HCT116 (cell line): ENCODE measurements at regions not wholly inside any gene's neighbourhood (a gene's known extent, or its start where the extent isn't known, plus 50 kb on each side); places are given as distances from the start of the nearest gene placed in this dataset.

Experiments
- ATAC-seq: fragments of 200-7000 bp; cut with Tn5 transposase; 2 replicates; pipeline ENCODE4 v1.9.1; 2020; ENCODE audit warnings: mild to moderate bottlenecking, moderate library complexity
- BruUV-seq: library from RNA; stranded (reverse); fragments of 400-500 nt; replicated peaks from 2 replicates; lab custom pipeline; 2021; lab: Mats Ljungman, UMichigan
- CTCF ChIA-PET: fragments of 300-600 bp; sonication (Branson Sonifier 250); formaldehyde crosslinking; loops from one replicate; lab custom pipeline; 2021; ENCODE audit warnings: antibody characterized with exemption; lab: Charles Lee
- POLR2A ChIA-PET: fragments of 300-600, 350-600 bp; sonication (Branson Sonifier 250); formaldehyde crosslinking; loops from one replicate; lab custom pipeline; 2021; ENCODE audit warnings: antibody characterized with exemption; lab: Charles Lee
- RAD21 ChIA-PET, 2 experiments: fragments of 300-600 bp; sonication (Branson Sonifier 250); formaldehyde crosslinking; loops; one replicate each; lab custom pipeline; 2023; ENCODE audit warnings: low total read pairs in 2 of 2; ENCODE audit not compliant: uncharacterized antibody in 2 of 2, unreplicated experiment in 2 of 2, low non-redundant PET in 1 of 2; lab: Charles Lee
- DNase-seq: peaks from one replicate; pipeline ENCODE4 v3.0.0-alpha.2; 2010; ENCODE audit warnings: low read depth, low spot score
- H2AFZ ChIP-seq: fragments of 200-600 bp; shearing (Covaris generic), sonication (generic); 2 replicates; pipeline ENCODE4 v1.6.1; 2017; ENCODE audit warnings: low read depth, mixed run types, mixed read lengths, antibody characterized with exemption, low read length; ENCODE audit not compliant: poor library complexity, severe bottlenecking
- H3K27ac ChIP-seq: 2 replicates; pipeline ENCODE4 v1.5.1; 2012; ENCODE audit warnings: low read depth, low read length
- H3K27me3 ChIP-seq: fragments of 200-600 bp; sonication (generic); 2 replicates; pipeline ENCODE4 v1.6.1; 2016; ENCODE audit warnings: mixed run types, low read length, mixed read lengths; ENCODE audit not compliant: insufficient read depth
- H3K36me3 ChIP-seq, 2 experiments: fragments of 200-500 bp in 1 of 2; fragments of 200-600 bp in 1 of 2; sonication (Bioruptor generic) in 1 of 2; sonication (generic) in 1 of 2; 2 replicates each; pipeline versions ENCODE4 v1.5.1 to v1.6.1; 2014 to 2016; ENCODE audit warnings: low read length in 2 of 2, inconsistent platforms in 1 of 2, mixed read lengths in 1 of 2, mixed run types in 1 of 2; ENCODE audit not compliant: insufficient read depth in 2 of 2, control insufficient read depth in 1 of 2
- H3K4me1 ChIP-seq, 2 experiments: fragments of 200-600 bp in 1 of 2; sonication (generic) in 1 of 2; 2 replicates each; pipeline versions ENCODE4 v1.5.1 to v1.6.1; 2012 to 2017; ENCODE audit warnings: low read length in 2 of 2, inconsistent platforms in 1 of 2, mild to moderate bottlenecking in 1 of 2, mixed read lengths in 1 of 2, mixed run types in 1 of 2, moderate library complexity in 1 of 2; ENCODE audit not compliant: insufficient read depth in 2 of 2, control insufficient read depth in 1 of 2
- H3K4me2 ChIP-seq: fragments of 200-600 bp; sonication (generic); 2 replicates; pipeline ENCODE4 v1.6.1; 2017; ENCODE audit warnings: mixed run types, low read length, mixed read lengths
- H3K4me3 ChIP-seq, 2 experiments: fragments of 200-600 bp in 1 of 2; sonication (generic) in 1 of 2; replicated peaks in 1 of 2; 2 replicates each; pipeline ENCODE4 v1.5.1; 2011 to 2016; ENCODE audit warnings: low read length in 2 of 2, control low read depth in 1 of 2, low read depth in 1 of 2, mild to moderate bottlenecking in 1 of 2, mixed read lengths in 1 of 2, mixed run types in 1 of 2
- H3K79me2 ChIP-seq: fragments of 200-600 bp; sonication (generic); 2 replicates; pipeline ENCODE4 v1.6.1; 2017; ENCODE audit warnings: mild to moderate bottlenecking, mixed run types, low read length, moderate library complexity, mixed read lengths; ENCODE audit not compliant: insufficient read depth
- H3K9ac ChIP-seq: fragments of 200-600 bp; sonication (generic); 2 replicates; pipeline ENCODE4 v1.6.1; 2016; ENCODE audit warnings: low read length, mixed read lengths
- H3K9me2 ChIP-seq: fragments of 200-600 bp; sonication (generic), shearing (Covaris generic); 2 replicates; pipeline ENCODE4 v1.6.1; 2017; ENCODE audit warnings: mixed run types, mild to moderate bottlenecking, moderate library complexity; ENCODE audit not compliant: insufficient read depth
- H3K9me3 ChIP-seq, 2 experiments: fragments of 200-500 bp in 1 of 2; fragments of 200-600 bp in 1 of 2; sonication (Bioruptor generic) in 1 of 2; sonication (generic) in 1 of 2; 2 replicates each; pipeline ENCODE4 v1.6.1; 2014 to 2017; ENCODE audit warnings: low read length in 2 of 2, mixed read lengths in 2 of 2, inconsistent platforms in 1 of 2, low read depth in 1 of 2, mild to moderate bottlenecking in 1 of 2, mixed run types in 1 of 2, moderate library complexity in 1 of 2; ENCODE audit not compliant: control insufficient read depth in 1 of 2, insufficient read depth in 1 of 2
- H4K20me1 ChIP-seq: fragments of 200-600 bp; sonication (generic), shearing (Covaris generic); 2 replicates; pipeline ENCODE4 v1.6.1; 2017; ENCODE audit warnings: mixed run types, mild to moderate bottlenecking, moderate library complexity; ENCODE audit not compliant: insufficient read depth
- ATF3 ChIP-seq: IDR thresholded peaks from 2 replicates; pipeline ENCODE4 v1.6.1; 2012
- CBX3 ChIP-seq: IDR thresholded peaks from 2 replicates; pipeline ENCODE4 v1.6.1; 2012; ENCODE audit warnings: low read depth
- EZH2 ChIP-seq: fragments of 200-600 bp; sonication (generic); IDR thresholded peaks from 2 replicates; pipeline ENCODE4 v1.6.1; 2017; ENCODE audit warnings: antibody characterized with exemption, mixed run types
- EZH2phosphoT487 ChIP-seq: fragments of 200-600 bp; IDR thresholded peaks from 2 replicates; pipeline ENCODE4 v1.6.1; 2018; ENCODE audit warnings: antibody characterized with exemption, borderline replicate concordance
- MAX ChIP-seq: IDR thresholded peaks from 2 replicates; pipeline ENCODE4 v1.6.1; 2012
- SIN3A ChIP-seq: IDR thresholded peaks from 2 replicates; pipeline ENCODE4 v1.6.1; 2012; ENCODE audit warnings: low read depth
- ZBTB33 ChIP-seq: IDR thresholded peaks from 2 replicates; pipeline ENCODE4 v1.6.1; 2011; ENCODE audit warnings: mild to moderate bottlenecking, low read length, moderate library complexity; ENCODE audit not compliant: insufficient replicate concordance; ENCODE audit errors: extremely low read depth
- intact Hi-C: fragments of 100-400 bp; cut with micrococcal nuclease; formaldehyde crosslinking; loops from 2 replicates; pipeline ENCODE4 v1.10.0; 2022

GRCh38 chr21:39116761-39117439, 66.4 kb downstream of the PSMG1 start:
- H3K27me3 ChIP-seq, result no peaks in the 10 kb centered on the region
- no peaks in the 10 kb centered on the region for H3K9me3 ChIP-seq
- intact Hi-C loops, result no loop called here
- TF ChIP-seq SIN3A (no peak), ATF3 (no peak), EZH2 (no peak), CBX3 (no peak), MAX (no peak), EZH2phosphoT487 (no peak), ZBTB33 (no peak)
- no peaks in the 10 kb centered on the region for H4K20me1 ChIP-seq
- H3K4me1 ChIP-seq, result no peaks in the 10 kb centered on the region; a peak in 1 of 4 replicates
- DNase-seq (no peak), ATAC-seq (no peak)
- ChIA-PET RAD21 (no interaction called here), CTCF (no interaction called here), POLR2A (no interaction called here)
- no peaks in the 10 kb centered on the region for H3K36me3 ChIP-seq
- no peak overlapping the region for H3K27ac ChIP-seq
- no peak overlapping the region for H2AFZ ChIP-seq
- H3K9ac ChIP-seq, result no peak overlapping the region
- no peaks in the 10 kb centered on the region for H3K79me2 ChIP-seq
- H3K4me3 ChIP-seq, result no peak overlapping the region
- H3K4me2 ChIP-seq, result no peak overlapping the region
- H3K9me2 ChIP-seq, result no peaks in the 10 kb centered on the region
- no TSS peak for BruUV-seq
